Endodermal cell (in vitro differentiated cells): ENCODE measurements at regions not wholly inside any gene's neighbourhood (a gene's known extent, or its start where the extent isn't known, plus 50 kb on each side); places are given as distances from the start of the nearest gene placed in this dataset.

Source experiments
- DNase-seq: peaks from one replicate; pipeline ENCODE4 v3.0.0-alpha.2; 2017
- H3K27ac ChIP-seq: 2 replicates; pipeline ENCODE4 v1.5.1; 2013; ENCODE audit warnings: mild to moderate bottlenecking, low read depth, low read length, moderate library complexity
- H3K27me3 ChIP-seq: 2 replicates; pipeline ENCODE4 v1.6.1; 2013; ENCODE audit warnings: mild to moderate bottlenecking, low read length, moderate library complexity; ENCODE audit not compliant: insufficient read depth, control insufficient read depth, poor library complexity, severe bottlenecking
- H3K36me3 ChIP-seq: 2 replicates; pipeline ENCODE4 v1.7.0; 2013; ENCODE audit warnings: mild to moderate bottlenecking, low read length, moderate library complexity; ENCODE audit not compliant: control insufficient read depth, insufficient read depth
- H3K4me1 ChIP-seq: one replicate; pipeline ENCODE4 v1.7.0; 2013; ENCODE audit warnings: low read length; ENCODE audit not compliant: control insufficient read depth, insufficient read depth
- H3K4me3 ChIP-seq: 2 replicates; pipeline ENCODE4 v1.5.1; 2013; ENCODE audit warnings: mild to moderate bottlenecking, low read length, moderate library complexity
- H3K9ac ChIP-seq: 2 replicates; pipeline ENCODE4 v1.6.1; 2013; ENCODE audit warnings: mild to moderate bottlenecking, low read length, moderate library complexity; ENCODE audit not compliant: poor library complexity, severe bottlenecking; ENCODE audit errors: extremely low read depth
- H3K9me3 ChIP-seq: 2 replicates; pipeline ENCODE4 v1.6.1; 2013; ENCODE audit warnings: mild to moderate bottlenecking, low read length, moderate library complexity; ENCODE audit not compliant: control insufficient read depth
- H3K27ac Mint-ChIP-seq: 2 replicates; pipeline ENCODE4 v1.8.0; 2020; ENCODE audit warnings: mixed read lengths
- H3K27me3 Mint-ChIP-seq: 2 replicates; pipeline ENCODE4 v1.8.0; 2021; ENCODE audit warnings: mild to moderate bottlenecking, mixed read lengths; ENCODE audit not compliant: insufficient read depth
- H3K36me3 Mint-ChIP-seq: 2 replicates; pipeline ENCODE4 v1.8.0; 2020; ENCODE audit warnings: low read depth, mixed read lengths
- H3K4me1 Mint-ChIP-seq: 2 replicates; pipeline ENCODE4 v1.8.0; 2020; ENCODE audit warnings: mixed read lengths
- H3K4me3 Mint-ChIP-seq: 2 replicates; pipeline ENCODE4 v1.8.0; 2020; ENCODE audit warnings: mild to moderate bottlenecking, moderate library complexity, mixed read lengths
- H3K9me3 Mint-ChIP-seq: 2 replicates; pipeline ENCODE4 v1.8.0; 2020; ENCODE audit warnings: mild to moderate bottlenecking, mixed read lengths
- WGBS, 2 experiments: methylation state at CpG; one replicate each; pipeline versions ENCODE4 v1.1.5 to v1.1.7; 2013; ENCODE audit warnings: missing lambda C conversion rate in 2 of 2, mixed read lengths in 1 of 2; ENCODE audit not compliant: insufficient coverage in 1 of 2, insufficient read length in 1 of 2; 5-methylcytosine and 5-hydroxymethylcytosine counted together
- TF ChIP-seq, protein P1 (sequence below): fragments of 200-600 bp; sonication (generic); conservative IDR thresholded peaks from 2 replicates; pipeline ENCODE4 v1.5.0; 2021; ENCODE audit warnings: antibody characterized with exemption, mild to moderate bottlenecking

DNA sequence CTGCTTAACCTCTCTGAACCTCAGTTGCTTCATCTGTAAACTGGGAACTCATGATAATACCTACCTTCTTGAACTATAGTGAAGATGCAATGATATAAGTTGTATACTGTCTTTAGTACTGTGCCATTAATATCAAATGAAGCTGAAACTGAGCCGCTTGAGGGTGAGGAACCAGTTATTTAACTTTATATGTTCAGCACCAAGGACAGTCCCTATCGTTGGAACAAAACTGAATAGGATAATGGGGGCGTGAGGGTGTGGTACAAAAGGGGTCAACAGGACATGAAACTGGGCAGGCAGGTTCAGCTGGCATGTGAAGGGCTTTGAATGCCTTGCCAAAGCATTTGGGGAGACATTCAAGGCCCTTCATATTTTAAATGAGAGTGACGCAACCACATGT lies 112.6 kb downstream of the C11orf91 start:
- Mint-ChIP-seq H3K27me3 (peaks cover 5% of the 10 kb centered on the region), H3K4me1 (no peaks in the 10 kb centered on the region), H3K36me3 (no peaks in the 10 kb centered on the region), H3K9me3 (peaks cover 3% of the 10 kb centered on the region), H3K4me3 (no peak overlapping the region), H3K27ac (no peak overlapping the region)
- DNase-seq = no peak
- H3K9ac ChIP-seq = no peak overlapping the region
- peaks cover 9% of the 10 kb centered on the region for H3K27me3 ChIP-seq
- TF ChIP-seq, protein P1, sequence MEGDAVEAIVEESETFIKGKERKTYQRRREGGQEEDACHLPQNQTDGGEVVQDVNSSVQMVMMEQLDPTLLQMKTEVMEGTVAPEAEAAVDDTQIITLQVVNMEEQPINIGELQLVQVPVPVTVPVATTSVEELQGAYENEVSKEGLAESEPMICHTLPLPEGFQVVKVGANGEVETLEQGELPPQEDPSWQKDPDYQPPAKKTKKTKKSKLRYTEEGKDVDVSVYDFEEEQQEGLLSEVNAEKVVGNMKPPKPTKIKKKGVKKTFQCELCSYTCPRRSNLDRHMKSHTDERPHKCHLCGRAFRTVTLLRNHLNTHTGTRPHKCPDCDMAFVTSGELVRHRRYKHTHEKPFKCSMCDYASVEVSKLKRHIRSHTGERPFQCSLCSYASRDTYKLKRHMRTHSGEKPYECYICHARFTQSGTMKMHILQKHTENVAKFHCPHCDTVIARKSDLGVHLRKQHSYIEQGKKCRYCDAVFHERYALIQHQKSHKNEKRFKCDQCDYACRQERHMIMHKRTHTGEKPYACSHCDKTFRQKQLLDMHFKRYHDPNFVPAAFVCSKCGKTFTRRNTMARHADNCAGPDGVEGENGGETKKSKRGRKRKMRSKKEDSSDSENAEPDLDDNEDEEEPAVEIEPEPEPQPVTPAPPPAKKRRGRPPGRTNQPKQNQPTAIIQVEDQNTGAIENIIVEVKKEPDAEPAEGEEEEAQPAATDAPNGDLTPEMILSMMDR = no peak
- H3K4me3 ChIP-seq = no peak overlapping the region
- no peak overlapping the region for H3K27ac ChIP-seq
- no peaks in the 10 kb centered on the region for H3K4me1 ChIP-seq
- WGBS, 2 experiments = 86 to 87% methylated on average over 4 of the region's 4 CpGs
- H3K36me3 ChIP-seq = no peaks in the 10 kb centered on the region
- no peaks in the 10 kb centered on the region for H3K9me3 ChIP-seq

- Histone ChIP-seq H3K4me1 (no peaks in the 10 kb centered on the region), H3K9me3 (no peaks in the 10 kb centered on the region), H3K4me3 (no peak overlapping the region), H3K9ac (no peak overlapping the region), H3K27ac (no peak overlapping the region), H3K36me3 (no peaks in the 10 kb centered on the region), H3K27me3 (no peaks in the 10 kb centered on the region)
- WGBS, 2 experiments = 92 to 96% methylated on average over 6 of the region's 6 CpGs
- peaks cover 3% of the 10 kb centered on the region for H3K27me3 Mint-ChIP-seq
- H3K36me3 Mint-ChIP-seq = no peaks in the 10 kb centered on the region
- H3K9me3 Mint-ChIP-seq = peaks cover 3% of the 10 kb centered on the region
- no peaks in the 10 kb centered on the region for H3K4me1 Mint-ChIP-seq
- no peak overlapping the region for H3K4me3 Mint-ChIP-seq
- no peak for DNase-seq
- TF ChIP-seq, protein P1 = no peak
- H3K27ac Mint-ChIP-seq = no peak overlapping the region
Observed at GRCh38 chr11:33585586-33586209, 114.9 kb downstream of the C11orf91 start.

GRCh38 chr11:33582636-33583325 lies 117.8 kb downstream of the C11orf91 start:
- 69 to 91% methylated on average over 2 to 4 of the region's 4 CpGs for WGBS, 2 experiments
- Mint-ChIP-seq H3K27ac (no peak overlapping the region), H3K27me3 (peaks cover 2% of the 10 kb centered on the region), H3K4me1 (no peaks in the 10 kb centered on the region), H3K36me3 (no peaks in the 10 kb centered on the region), H3K4me3 (no peak overlapping the region), H3K9me3 (no peaks in the 10 kb centered on the region)
- H3K4me1 ChIP-seq = no peaks in the 10 kb centered on the region
- no peaks in the 10 kb centered on the region for H3K36me3 ChIP-seq
- H3K9ac ChIP-seq = no peak overlapping the region
- DNase-seq = no peak
- no peak overlapping the region for H3K4me3 ChIP-seq
- H3K9me3 ChIP-seq = no peaks in the 10 kb centered on the region
- H3K27me3 ChIP-seq = no peaks in the 10 kb centered on the region
- TF ChIP-seq, protein P1 = no peak
- no peak overlapping the region for H3K27ac ChIP-seq
